ENCODE measurements at regions not wholly inside any gene's neighbourhood (a gene's known extent, or its start where the extent isn't known, plus 50 kb on each side); places are given as distances from the start of the nearest gene placed in this dataset.

DNA sequence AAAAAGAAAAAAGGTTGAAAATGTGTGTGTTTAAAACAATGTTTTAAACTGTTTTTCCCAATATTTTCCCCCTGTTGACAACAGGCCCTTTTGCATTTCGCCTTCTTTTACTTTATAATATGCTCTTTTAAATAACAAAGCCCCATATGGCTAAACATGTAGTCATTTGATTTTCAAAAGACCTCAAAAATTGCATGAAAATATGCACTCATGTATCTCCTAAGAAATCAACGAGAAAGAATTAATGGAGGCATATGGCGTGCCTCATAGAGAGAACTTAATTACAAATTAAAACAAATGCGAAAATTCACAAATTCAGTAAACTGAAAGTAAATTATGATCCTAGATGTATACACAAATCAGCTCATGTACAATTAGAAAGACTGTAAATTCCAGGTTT is 202.6 kb upstream of the FOXN3 start:
- H3K4me3 Mint-ChIP-seq, result peak overlapping the region; percentile 86
- peak overlapping the region; percentile 12 for H3K27ac Mint-ChIP-seq
- DNase-seq (ENCODE audit: extremely low spot score, unreplicated experiment), result no peak
- no peaks in the 10 kb centered on the region for H3K9me3 Mint-ChIP-seq
- TF ChIP-seq, protein P1, sequence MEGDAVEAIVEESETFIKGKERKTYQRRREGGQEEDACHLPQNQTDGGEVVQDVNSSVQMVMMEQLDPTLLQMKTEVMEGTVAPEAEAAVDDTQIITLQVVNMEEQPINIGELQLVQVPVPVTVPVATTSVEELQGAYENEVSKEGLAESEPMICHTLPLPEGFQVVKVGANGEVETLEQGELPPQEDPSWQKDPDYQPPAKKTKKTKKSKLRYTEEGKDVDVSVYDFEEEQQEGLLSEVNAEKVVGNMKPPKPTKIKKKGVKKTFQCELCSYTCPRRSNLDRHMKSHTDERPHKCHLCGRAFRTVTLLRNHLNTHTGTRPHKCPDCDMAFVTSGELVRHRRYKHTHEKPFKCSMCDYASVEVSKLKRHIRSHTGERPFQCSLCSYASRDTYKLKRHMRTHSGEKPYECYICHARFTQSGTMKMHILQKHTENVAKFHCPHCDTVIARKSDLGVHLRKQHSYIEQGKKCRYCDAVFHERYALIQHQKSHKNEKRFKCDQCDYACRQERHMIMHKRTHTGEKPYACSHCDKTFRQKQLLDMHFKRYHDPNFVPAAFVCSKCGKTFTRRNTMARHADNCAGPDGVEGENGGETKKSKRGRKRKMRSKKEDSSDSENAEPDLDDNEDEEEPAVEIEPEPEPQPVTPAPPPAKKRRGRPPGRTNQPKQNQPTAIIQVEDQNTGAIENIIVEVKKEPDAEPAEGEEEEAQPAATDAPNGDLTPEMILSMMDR (conservative IDR thresholded peaks at IDR 0.05), result no peak
- peaks cover 44% of the 10 kb centered on the region for H3K4me1 Mint-ChIP-seq (ENCODE audit: unreplicated experiment)
- H3K27me3 Mint-ChIP-seq, result peaks cover 18% of the 10 kb centered on the region
- no peaks in the 10 kb centered on the region for H3K36me3 Mint-ChIP-seq

DNA sequence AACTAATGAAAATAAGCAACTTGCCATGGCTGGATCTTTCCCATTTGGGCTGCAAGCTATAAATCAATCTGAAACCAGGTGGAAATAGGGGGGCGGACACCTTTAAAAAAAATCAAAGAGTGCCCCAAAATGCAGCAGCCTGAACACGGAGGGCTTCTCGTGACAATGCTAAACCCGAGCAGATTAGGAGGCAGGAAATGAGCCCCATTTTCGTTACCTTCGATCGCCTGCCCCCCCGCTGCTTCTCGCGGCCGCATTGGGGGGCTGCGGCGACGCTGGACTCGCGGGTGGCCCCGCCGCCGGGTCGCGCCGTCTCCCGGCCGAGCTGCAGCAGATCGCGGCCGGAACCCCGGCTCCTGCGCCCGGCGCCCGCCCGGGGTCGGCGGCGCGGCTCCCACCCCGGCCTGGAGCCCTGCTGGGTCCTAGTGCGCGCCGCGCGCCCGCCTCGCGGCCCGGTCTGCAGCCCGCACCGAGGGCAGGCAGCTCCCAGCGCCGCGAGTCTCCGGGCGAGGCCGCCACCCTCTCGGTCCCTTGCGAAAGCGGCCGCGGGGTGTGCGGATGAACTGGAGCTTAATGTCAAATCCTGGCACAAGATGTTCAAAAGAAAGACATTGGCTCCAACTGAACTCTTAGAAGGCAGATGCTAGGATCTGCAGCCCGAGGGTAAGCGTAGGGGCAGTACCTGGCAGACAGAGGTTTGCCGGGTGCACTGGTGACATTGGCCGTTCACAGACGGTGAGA is 201.9 kb upstream of the FOXN3 start:
- H3K36me3 Mint-ChIP-seq, result no peaks in the 10 kb centered on the region
- no peaks in the 10 kb centered on the region for H3K9me3 Mint-ChIP-seq
- H3K27ac Mint-ChIP-seq, result peak overlapping the region; percentile 12
- peaks cover 49% of the 10 kb centered on the region for H3K4me1 Mint-ChIP-seq (ENCODE audit: unreplicated experiment)
- TF ChIP-seq, protein P1 (conservative IDR thresholded peaks at IDR 0.05), result no peak
- peaks cover 20% of the 10 kb centered on the region for H3K27me3 Mint-ChIP-seq
- peak overlapping the region; percentile 94 for H3K4me3 Mint-ChIP-seq
- peak; percentile 77 for DNase-seq (ENCODE audit: extremely low spot score, unreplicated experiment)

DNA sequence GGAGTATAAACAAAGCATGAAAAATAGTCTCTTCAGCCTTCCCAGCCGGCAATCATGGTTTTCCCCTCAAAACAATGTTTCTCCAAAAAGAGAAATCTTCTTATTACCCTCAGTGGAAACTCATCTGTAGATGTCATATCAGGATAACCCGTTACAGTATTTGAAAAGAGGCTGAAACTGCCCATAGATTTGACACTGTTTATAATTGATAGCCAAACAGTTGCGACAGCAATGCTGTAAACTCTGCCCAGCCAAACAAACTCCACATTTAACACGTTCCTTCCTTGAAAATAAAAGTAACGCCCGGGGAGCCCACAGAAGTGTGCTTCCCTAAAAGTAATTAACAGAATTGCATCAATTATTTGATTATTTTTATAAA is 201.3 kb upstream of the FOXN3 start:
- Mint-ChIP-seq H3K36me3 (no peaks in the 10 kb centered on the region), H3K4me1 (ENCODE audit: unreplicated experiment) (peaks cover 49% of the 10 kb centered on the region), H3K27me3 (peaks cover 20% of the 10 kb centered on the region), H3K27ac (peak overlapping the region; percentile 79), H3K9me3 (no peaks in the 10 kb centered on the region), H3K4me3 (peak overlapping the region; percentile 94)
- no peak for DNase-seq (ENCODE audit: extremely low spot score, unreplicated experiment)
- TF ChIP-seq, protein P1 (conservative IDR thresholded peaks at IDR 0.05), result no peak

DNA sequence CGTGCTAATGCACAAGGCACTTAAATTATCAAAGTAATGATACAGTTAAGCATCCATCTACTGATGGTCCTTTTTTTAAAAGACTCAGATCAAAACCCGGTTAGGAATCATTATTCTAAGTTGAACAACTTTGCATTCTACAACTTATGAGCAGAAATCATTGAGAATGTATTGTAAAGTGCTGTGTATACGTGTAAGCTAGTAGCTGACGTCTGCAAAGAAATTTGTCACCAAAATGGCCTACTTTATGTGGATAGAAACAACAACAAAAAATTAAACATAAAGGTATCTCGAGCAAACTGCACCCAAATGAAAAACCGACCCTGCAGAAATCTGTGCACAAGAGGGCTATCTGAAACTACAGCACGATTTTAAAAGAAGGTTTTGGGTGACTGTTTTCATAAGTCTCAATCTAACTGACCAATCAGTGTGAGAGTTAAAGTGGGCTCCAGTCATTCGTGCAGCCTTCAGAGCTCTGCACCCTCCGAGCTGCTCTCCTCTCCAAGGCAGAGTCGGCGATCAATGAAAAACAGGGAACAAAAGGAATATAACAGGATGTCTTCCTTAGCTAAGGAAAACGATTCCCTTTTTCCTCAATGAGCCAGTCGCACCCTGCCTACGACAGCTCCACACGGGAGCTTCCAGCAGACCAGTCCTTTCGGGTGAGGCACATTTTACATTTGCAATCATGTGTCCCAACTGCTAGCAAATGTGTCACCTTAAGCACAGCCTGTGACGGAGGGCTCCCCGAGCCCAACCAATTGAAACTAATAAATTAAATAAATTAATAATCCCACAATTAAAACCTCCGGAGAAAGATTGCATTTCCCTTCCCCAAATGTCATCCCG is 200.7 kb upstream of the FOXN3 start:
- Mint-ChIP-seq H3K36me3 (no peaks in the 10 kb centered on the region), H3K9me3 (no peaks in the 10 kb centered on the region), H3K4me3 (peak overlapping the region; percentile 94), H3K27me3 (peaks cover 20% of the 10 kb centered on the region), H3K27ac (peak overlapping the region; percentile 79), H3K4me1 (ENCODE audit: unreplicated experiment) (peaks cover 49% of the 10 kb centered on the region)
- TF ChIP-seq, protein P1 (conservative IDR thresholded peaks at IDR 0.05), result no peak
- no peak for DNase-seq (ENCODE audit: extremely low spot score, unreplicated experiment)

DNA sequence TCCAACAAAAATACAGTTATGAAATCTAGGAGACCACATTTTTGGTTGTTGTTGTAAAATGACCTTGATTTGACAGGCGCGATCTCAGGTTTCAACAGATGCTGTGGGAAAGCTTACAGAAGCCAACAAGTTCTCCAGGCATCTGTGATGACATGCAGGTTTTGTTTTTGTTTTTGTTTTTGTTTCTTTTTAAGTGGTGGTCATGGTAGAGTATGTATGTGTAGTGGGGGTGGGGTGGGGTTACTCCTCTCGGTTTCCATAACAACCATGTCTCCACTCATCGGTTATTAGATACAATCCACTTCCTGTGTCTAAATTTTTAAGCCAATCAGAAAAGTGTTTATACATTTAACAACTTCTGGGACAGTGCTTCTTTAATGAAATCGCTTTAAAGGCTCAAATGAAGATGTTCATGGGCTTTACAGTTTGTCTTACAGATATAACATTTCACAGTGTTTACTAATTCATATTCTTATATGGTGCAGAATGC is 199.9 kb upstream of the FOXN3 start:
- TF ChIP-seq, protein P1 (conservative IDR thresholded peaks at IDR 0.05), result no peak
- no peak for DNase-seq (ENCODE audit: extremely low spot score, unreplicated experiment)
- H3K4me3 Mint-ChIP-seq, result peak overlapping the region; percentile 94
- H3K27ac Mint-ChIP-seq, result peak overlapping the region; percentile 79
- peaks cover 49% of the 10 kb centered on the region for H3K4me1 Mint-ChIP-seq (ENCODE audit: unreplicated experiment)
- H3K9me3 Mint-ChIP-seq, result no peaks in the 10 kb centered on the region
- no peaks in the 10 kb centered on the region for H3K36me3 Mint-ChIP-seq
- H3K27me3 Mint-ChIP-seq, result peaks cover 17% of the 10 kb centered on the region
